ENCODE measurements at regions not wholly inside any gene's neighbourhood (a gene's known extent, or its start where the extent isn't known, plus 50 kb on each side); places are given as distances from the start of the nearest gene placed in this dataset.

- TF ChIP-seq PATZ1 (CRISPR knock-in tag; IDR thresholded peaks at IDR 0.05; ENCODE audit: borderline replicate concordance) = no peak
- no peak for TF ChIP-seq ZNF780A (CRISPR knock-in tag; IDR thresholded peaks at IDR 0.05)
- no peak for TF ChIP-seq E2F1 (CRISPR knock-in tag; IDR thresholded peaks at IDR 0.05)
- TF ChIP-seq RCOR1 (IDR thresholded peaks at IDR 0.05; ENCODE audit: borderline replicate concordance in 1 of 2, low read depth in 2 of 2, low read length in 2 of 2) = peak in 1 of 2 experiments; percentile 63; a peak in 1 of 4 replicates
- no peak for TF ChIP-seq AFF1 (IDR thresholded peaks at IDR 0.05; ENCODE audit: low read depth in 1 of 2, partially characterized antibody in 2 of 2)
These were observed 135.8 kb downstream of the RPL22L1 start (continued) for GRCh38 chr3:170734043-170734734.

All from K562 (cell line).